ENCODE measurements at regions not wholly inside any gene's neighbourhood (a gene's known extent, or its start where the extent isn't known, plus 50 kb on each side); places are given as distances from the start of the nearest gene placed in this dataset.

- no peak for DNase-seq
Measured at GRCh38 chr1:81695741-81696140, 105.0 kb upstream of the ADGRL2 start.

GRCh38 chr1:81693316-81693715 is 107.4 kb upstream of the ADGRL2 start:
- DNase-seq, result no peak

- DNase-seq, result no peak
Measured at GRCh38 chr1:81690676-81691453, 109.9 kb upstream of the ADGRL2 start.

GRCh38 chr1:81689531-81689941 is 111.2 kb upstream of the ADGRL2 start:
- no peak for DNase-seq

GRCh38 chr1:81682490-81682889 is 118.2 kb upstream of the ADGRL2 start:
- DNase-seq, result no peak

GRCh38 chr1:81681601-81682266 is 119.0 kb upstream of the ADGRL2 start:
- no peak for DNase-seq

GRCh38 chr1:81681114-81681513 is 119.6 kb upstream of the ADGRL2 start:
- DNase-seq, result no peak

- no peak for DNase-seq
Measured at GRCh38 chr1:81679942-81680341, 120.8 kb upstream of the ADGRL2 start.

GRCh38 chr1:81678779-81679178 is 122.0 kb upstream of the ADGRL2 start:
- DNase-seq, result no peak

- no peak for DNase-seq
Measured at GRCh38 chr1:81672766-81673165, 128.0 kb upstream of the ADGRL2 start.

- DNase-seq, result no peak
Measured at GRCh38 chr1:81671038-81671437, 129.7 kb upstream of the ADGRL2 start.

GRCh38 chr1:81670286-81670685 is 130.4 kb upstream of the ADGRL2 start:
- no peak for DNase-seq

GRCh38 chr1:81666586-81666985 is 134.1 kb upstream of the ADGRL2 start:
- no peak for DNase-seq

GRCh38 chr1:81664341-81664740 is 136.4 kb upstream of the ADGRL2 start:
- no peak for DNase-seq

GRCh38 chr1:81662913-81663526 is 137.7 kb upstream of the ADGRL2 start:
- DNase-seq, result no peak

- no peak for DNase-seq
Measured at GRCh38 chr1:81660286-81660685, 140.4 kb upstream of the ADGRL2 start.

- DNase-seq, result no peak
Measured at GRCh38 chr1:81654657-81655056, 146.1 kb upstream of the ADGRL2 start.

GRCh38 chr1:81654147-81654546 is 146.6 kb upstream of the ADGRL2 start:
- DNase-seq, result no peak

- DNase-seq, result no peak
Measured at GRCh38 chr1:81650776-81651175, 150.0 kb upstream of the ADGRL2 start.

- DNase-seq, result no peak
Measured at GRCh38 chr1:81635816-81636215, 164.9 kb upstream of the ADGRL2 start.

- no peak for DNase-seq
Measured at GRCh38 chr1:81634294-81634693, 166.4 kb upstream of the ADGRL2 start.

- DNase-seq, result no peak
Measured at GRCh38 chr1:81619156-81619555, 181.6 kb upstream of the ADGRL2 start.

GRCh38 chr1:81618376-81618775 is 182.4 kb upstream of the ADGRL2 start:
- DNase-seq, result no peak

- no peak for DNase-seq
Measured at GRCh38 chr1:81617308-81617967, 183.3 kb upstream of the ADGRL2 start.

All from CD4-positive, alpha-beta T cell treated with Interleukin-1 beta for 1 hour (primary cell).